GM21619 (cell line): ENCODE measurements at regions not wholly inside any gene's neighbourhood (a gene's known extent, or its start where the extent isn't known, plus 50 kb on each side); places are given as distances from the start of the nearest gene placed in this dataset.

Experiments
- ATAC-seq: cut with Tn5 transposase; IDR thresholded peaks from one replicate; pipeline ENCODE4 v1.9.1; 2021; ENCODE audit not compliant: unreplicated experiment

DNA sequence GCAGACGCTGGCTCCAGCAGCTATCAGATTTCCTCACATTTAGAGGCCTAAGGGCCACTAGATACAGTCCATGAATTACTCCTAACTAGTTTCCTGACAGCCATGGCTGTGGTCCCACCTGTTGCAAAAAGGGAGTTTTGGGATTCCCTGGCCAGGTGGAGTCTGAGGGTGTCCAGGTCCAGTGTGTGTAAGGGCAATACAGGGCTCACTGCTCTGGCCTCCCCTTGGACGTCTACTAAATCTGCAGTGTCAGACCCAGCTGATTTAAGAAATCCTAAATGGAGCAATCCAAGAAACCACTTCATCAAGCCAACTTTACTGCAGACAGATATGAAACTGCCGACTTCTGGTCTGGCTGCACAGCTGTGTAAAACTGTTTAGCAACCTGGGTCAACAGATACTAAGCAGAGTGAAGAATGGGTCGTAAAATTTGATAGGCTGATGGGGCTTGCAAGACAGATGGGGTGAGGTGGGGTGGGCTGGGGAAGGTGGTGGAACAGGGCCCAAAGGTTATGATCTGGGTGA, 116.4 kb downstream of the GADD45G start:
- no peak for ATAC-seq

DNA sequence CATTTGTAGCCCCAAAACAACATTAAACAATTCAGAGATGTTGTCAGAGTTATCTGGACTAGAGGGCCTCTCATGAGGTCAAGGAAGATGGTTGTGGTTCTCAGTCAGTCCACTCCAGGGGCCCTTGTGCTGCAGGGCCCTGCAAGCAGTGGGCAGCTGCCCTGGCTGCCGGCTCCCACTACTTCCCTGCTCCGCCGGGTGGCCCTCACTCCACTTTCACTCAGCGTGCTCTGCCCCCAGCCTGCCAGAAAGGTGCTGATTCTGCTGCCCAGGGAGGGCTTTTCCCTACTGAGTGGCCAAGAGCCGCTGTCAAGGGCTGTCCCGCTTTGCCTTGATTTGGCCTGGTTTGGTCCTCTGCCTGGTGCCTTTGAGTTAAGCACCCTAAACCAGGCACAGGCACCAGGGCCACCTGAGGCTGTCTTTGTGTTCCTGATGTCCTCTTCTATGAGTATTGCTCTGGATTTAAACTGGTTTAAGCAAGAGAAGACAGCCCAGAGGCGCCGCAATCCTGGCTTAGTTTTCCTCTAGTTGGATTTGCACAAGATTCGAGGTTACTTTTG, 117.2 kb downstream of the GADD45G start:
- no peak for ATAC-seq

GRCh38 chr9:89722712-89723111, 117.9 kb downstream of the GADD45G start:
- ATAC-seq: no peak

- no peak for ATAC-seq
Measured at GRCh38 chr9:89723469-89724100, 118.8 kb downstream of the GADD45G start.

DNA sequence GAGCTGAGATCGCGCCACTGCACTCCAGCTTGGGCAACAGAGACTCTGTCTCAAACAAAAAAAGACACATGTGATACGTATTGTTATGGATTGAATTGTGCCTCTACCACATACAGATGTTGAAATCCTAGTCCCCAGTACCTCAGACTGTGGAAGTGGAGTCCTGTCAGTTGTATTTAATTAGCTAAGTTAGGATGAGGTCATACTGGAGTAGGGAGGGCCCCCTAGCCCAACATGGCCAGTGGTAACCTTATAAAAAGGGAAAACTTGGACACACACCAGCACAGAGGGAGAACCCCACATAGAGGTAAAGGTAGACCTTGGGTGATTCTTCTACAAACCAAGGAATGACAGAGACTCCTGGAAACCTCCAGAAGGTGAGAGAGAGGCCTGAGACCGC, 119.8 kb downstream of the GADD45G start:
- ATAC-seq: no peak

GRCh38 chr9:89725271-89725670, 120.5 kb downstream of the GADD45G start:
- no peak for ATAC-seq

- no peak for ATAC-seq
Measured at GRCh38 chr9:89729954-89730530, 125.2 kb downstream of the GADD45G start.

- ATAC-seq: no peak
Measured at GRCh38 chr9:89730715-89731114, 125.9 kb downstream of the GADD45G start.

- no peak for ATAC-seq
Measured at GRCh38 chr9:89731262-89732182, 126.7 kb downstream of the GADD45G start.

GRCh38 chr9:89732295-89732938, 127.6 kb downstream of the GADD45G start:
- ATAC-seq: no peak

DNA sequence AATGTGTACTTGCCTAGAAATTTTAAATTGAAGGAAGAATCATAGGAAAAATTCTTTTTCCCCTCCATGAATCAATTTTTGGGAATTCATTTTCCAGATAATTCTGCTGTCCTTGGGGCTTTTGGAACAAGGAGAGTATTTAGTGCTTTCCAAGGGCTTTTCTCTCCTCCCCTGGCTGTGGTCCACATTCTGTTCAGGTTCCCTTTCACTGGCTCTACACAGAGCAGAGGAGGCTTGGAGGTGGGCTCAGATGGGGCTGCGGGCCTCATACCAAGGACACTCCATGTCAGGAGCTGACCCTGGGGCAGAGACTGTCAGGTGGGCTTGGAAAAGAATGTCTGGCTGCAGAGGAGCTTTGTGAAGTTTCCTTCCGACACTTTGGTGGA, 128.1 kb downstream of the GADD45G start:
- ATAC-seq: no peak

DNA sequence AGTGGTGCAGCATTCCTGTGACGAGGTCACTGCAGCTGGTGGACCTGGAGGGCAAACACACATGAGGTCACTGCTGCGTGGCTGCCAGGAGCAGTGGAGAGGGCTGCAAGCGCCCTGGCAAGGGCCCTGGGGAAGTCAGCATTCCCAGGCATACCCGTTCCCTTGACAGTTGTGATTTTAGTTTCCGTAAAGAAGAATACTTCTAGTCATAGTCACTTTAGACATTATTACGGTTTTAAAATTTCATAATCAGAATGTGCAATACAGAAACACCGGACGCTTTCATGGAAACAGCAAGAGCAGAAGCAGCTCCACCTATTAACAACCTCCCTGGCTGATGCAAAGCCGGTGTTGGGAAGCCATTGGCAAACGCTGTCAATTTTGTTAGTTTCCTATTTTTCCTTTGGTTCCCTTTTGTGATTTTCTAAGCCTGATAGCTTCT, 129.8 kb downstream of the GADD45G start:
- ATAC-seq: no peak

DNA sequence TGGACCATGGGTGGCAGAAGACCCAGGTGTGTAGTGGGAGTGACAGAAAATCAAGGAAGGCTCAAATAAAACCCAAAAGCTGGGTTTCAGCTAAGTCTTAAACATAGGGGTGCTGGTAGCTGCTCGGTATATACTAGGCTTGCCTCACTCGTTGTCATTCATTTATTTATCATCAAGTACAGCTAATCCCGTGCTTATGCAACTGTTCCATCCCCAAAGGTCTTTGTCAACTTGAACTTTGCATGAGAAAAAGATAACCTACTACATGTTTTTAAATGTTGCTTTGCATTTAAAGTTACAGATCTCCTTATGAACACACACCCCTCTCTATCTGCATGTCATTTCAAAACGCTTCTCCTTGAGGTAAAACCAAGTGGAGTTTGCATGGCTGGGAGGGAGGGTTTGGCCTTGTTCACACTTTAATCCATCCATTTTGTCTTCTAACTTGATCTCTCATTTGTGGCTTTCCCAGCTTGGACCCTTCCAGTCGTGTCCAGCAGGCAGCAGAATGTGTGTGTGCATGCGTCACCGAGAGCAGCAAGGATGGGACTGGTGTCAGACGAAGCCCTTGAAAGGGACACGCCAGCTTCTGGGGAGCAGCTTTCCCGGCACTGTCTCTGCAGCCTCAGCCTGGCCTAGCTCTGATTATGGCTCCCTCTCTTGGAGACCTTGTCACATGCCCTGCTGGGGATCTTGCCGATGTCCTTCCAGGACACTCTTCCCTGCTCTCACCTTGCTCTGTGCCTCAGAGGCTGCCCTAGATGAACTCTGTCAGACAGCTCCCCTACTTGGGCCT, 133.5 kb downstream of the GADD45G start:
- no peak for ATAC-seq

DNA sequence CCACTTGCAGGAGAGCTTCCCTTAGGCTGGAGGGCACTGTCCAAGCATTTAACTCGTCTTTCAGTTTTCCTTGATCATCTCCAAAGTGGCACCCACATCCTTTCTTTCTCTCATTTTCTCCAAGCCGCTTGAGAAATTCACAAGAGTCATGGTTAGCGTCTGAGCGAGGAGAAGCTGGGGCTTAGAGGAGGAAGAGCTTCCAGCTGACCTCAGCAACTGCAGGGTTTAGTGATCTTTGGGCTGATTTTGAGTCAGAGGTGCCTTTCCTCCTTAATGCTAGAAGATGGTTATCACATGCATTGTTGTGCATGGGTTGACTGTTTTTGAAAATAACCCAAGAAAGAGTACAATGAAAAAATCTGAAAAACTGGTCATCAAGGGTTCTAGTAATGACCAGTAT, 134.7 kb downstream of the GADD45G start:
- ATAC-seq: no peak

DNA sequence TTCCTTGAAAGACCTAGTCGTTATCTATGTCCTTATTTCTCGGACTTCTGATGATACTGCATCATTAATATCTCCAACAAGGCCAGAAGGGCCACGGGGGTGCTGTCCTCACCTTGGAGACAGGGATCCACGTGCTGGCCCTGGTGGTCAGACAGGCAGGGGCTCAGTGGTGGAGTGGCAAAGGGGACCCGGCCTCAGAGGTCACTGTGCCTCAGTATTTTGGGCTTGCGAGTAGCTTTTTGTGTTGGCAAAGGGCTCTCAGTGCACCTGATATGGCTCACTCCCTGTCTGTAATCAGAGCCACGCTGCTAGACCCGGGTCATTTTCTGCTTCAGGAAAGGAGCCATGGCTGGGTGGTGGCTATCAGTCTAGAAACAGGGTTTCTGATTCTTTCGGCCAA, 135.1 kb downstream of the GADD45G start:
- ATAC-seq: no peak

DNA sequence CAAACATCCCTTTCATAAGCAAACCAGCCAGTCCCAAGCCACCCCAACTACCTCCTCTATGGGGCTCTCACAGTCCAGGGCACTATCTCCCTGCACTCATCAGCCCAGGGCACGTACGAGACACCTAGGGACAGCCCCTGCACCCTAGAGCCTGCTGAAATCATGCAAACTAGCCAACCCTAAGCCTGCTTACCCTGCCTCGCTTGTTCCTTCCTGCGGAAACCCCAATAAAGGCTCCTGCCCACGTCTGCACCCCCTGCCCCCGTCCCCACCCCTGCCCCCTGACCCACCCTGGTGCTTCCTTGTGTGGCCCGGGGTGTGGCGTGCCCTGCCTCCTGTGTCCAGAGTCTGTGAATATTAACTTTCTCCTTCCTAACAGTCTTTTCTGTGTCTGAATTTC, 135.9 kb downstream of the GADD45G start:
- ATAC-seq: peak; percentile 73

GRCh38 chr9:89742660-89743059, 137.8 kb downstream of the GADD45G start:
- ATAC-seq: no peak

GRCh38 chr9:89743216-89743572, 138.4 kb downstream of the GADD45G start:
- ATAC-seq: peak; percentile 43

GRCh38 chr9:89743573-89744254, 138.9 kb downstream of the GADD45G start:
- ATAC-seq: peak; percentile 45

DNA sequence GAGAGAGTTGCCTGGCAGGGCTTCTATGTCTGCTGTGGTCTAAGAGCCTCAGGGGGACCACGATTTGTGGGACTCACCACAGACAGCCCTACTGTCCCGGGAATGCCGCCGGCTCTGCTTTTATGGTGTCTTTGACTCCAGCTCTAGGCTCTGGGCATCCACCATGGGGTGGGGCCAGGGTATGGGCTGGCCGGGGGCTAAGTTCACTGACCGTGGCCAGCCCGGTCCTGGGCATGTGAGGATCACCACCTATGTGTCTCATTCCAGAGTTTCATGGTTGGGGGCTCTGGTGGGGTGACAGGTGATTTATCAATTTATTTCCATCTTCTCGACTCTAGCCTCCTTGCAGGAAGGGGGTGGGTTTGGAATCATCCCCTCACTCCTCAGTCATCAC, 139.4 kb downstream of the GADD45G start:
- no peak for ATAC-seq
